ENCODE measurements at regions not wholly inside any gene's neighbourhood (a gene's known extent, or its start where the extent isn't known, plus 50 kb on each side); places are given as distances from the start of the nearest gene placed in this dataset.

DNA sequence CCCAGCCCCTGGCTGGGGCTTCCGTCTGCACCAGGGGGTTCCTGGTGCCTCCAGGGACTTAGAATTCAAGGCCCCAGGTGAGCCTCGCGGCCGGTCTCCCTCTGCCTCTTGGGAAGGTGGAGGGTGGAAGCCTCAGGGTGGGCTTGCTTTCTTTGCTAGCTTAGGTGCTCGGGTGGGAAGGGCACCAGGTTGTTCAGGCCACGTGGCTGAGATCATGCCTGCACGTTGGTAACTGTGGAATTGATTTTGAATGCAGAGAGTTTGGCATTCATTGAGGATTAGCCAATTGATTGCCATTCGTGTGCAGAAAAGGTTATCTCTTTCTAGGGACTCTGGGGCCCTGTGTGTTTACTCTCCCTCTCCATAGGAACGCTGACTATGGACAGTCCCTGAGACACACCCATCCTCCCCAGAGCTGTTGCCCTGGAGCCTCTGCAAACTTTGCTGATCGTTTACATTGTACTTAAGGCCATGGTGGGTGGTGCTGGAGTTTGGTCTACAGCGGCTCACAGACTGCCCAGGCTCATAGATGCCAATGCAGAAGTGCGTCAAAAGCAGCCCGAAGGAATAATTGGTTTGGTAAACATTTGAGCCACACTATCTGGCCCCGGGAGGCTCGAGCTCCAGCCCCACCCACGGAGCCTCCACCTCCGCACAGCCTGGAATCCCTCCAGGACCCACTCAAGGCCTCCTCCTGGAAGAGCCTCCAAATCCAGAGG, 1457.7 kb downstream of the BRD1 start:
- H3K27ac ChIP-seq: no peak overlapping the region
- H3K9me3 ChIP-seq: no peaks in the 10 kb centered on the region
- ATAC-seq (ENCODE audit: insufficient number of reproducible peaks, low FRiP score, low read depth): no peak
- no peaks in the 10 kb centered on the region for H3K36me3 ChIP-seq
- no peaks in the 10 kb centered on the region for H3K4me1 ChIP-seq (ENCODE audit: control insufficient read depth in 1 of 2, low read depth in 2 of 2)
- no peaks in the 10 kb centered on the region for H3K27me3 ChIP-seq (replicated peaks; ENCODE audit: insufficient read depth)
- TF ChIP-seq, protein P1, sequence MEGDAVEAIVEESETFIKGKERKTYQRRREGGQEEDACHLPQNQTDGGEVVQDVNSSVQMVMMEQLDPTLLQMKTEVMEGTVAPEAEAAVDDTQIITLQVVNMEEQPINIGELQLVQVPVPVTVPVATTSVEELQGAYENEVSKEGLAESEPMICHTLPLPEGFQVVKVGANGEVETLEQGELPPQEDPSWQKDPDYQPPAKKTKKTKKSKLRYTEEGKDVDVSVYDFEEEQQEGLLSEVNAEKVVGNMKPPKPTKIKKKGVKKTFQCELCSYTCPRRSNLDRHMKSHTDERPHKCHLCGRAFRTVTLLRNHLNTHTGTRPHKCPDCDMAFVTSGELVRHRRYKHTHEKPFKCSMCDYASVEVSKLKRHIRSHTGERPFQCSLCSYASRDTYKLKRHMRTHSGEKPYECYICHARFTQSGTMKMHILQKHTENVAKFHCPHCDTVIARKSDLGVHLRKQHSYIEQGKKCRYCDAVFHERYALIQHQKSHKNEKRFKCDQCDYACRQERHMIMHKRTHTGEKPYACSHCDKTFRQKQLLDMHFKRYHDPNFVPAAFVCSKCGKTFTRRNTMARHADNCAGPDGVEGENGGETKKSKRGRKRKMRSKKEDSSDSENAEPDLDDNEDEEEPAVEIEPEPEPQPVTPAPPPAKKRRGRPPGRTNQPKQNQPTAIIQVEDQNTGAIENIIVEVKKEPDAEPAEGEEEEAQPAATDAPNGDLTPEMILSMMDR (IDR thresholded peaks at IDR 0.05): no peak
- H3K4me3 ChIP-seq: no peak overlapping the region
- no peak for DNase-seq (ENCODE audit: low spot score)

- TF ChIP-seq, protein P1 (IDR thresholded peaks at IDR 0.05): no peak
- Histone ChIP-seq H3K27ac (no peak overlapping the region), H3K4me3 (no peak overlapping the region), H3K9me3 (no peaks in the 10 kb centered on the region), H3K4me1 (ENCODE audit: control insufficient read depth in 1 of 2, low read depth in 2 of 2) (no peaks in the 10 kb centered on the region), H3K36me3 (no peaks in the 10 kb centered on the region), H3K27me3 (replicated peaks; ENCODE audit: insufficient read depth) (no peaks in the 10 kb centered on the region)
- no peak for ATAC-seq (ENCODE audit: insufficient number of reproducible peaks, low FRiP score, low read depth)
- no peak for DNase-seq (ENCODE audit: low spot score)
Observed at GRCh38 chr22:48368975-48369525, 1458.6 kb downstream of the BRD1 start.

- no peak for ATAC-seq (ENCODE audit: insufficient number of reproducible peaks, low FRiP score, low read depth)
Observed at GRCh38 chr22:48367731-48368130, 1459.9 kb downstream of the BRD1 start.

DNA sequence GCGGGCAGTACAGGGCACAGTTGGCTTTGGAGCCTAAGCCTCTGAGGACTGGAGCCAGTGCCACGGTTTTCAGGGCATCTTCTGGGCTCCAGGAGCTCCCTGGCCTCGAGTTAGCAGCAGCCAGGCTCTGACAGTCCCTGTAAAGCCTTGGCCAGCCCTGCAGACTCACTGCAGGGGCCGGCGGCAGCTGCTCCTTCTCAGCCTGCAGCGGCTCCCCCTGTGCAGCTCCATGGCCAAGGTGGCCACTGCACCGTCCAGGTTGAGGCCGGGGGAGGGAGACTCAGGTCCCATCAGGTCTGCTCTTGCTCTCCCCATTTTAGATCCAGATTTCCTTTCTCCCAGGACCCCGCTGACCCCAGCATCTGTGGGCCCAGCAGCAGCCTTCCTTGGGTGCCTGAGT, 1461.1 kb downstream of the BRD1 start:
- H3K4me1 ChIP-seq (ENCODE audit: control insufficient read depth in 1 of 2, low read depth in 2 of 2): no peaks in the 10 kb centered on the region
- no peak for DNase-seq (ENCODE audit: low spot score)

More at GRCh38 chr22:48367731-48368130, 1459.9 kb downstream of the BRD1 start:
- H3K4me3 ChIP-seq: no peak overlapping the region
- no peak for DNase-seq (ENCODE audit: low spot score)
- H3K27ac ChIP-seq: no peak overlapping the region
- no peaks in the 10 kb centered on the region for H3K36me3 ChIP-seq
- TF ChIP-seq, protein P1 (IDR thresholded peaks at IDR 0.05): no peak
- no peaks in the 10 kb centered on the region for H3K4me1 ChIP-seq (ENCODE audit: control insufficient read depth in 1 of 2, low read depth in 2 of 2)
- H3K27me3 ChIP-seq (replicated peaks; ENCODE audit: insufficient read depth): no peaks in the 10 kb centered on the region
- no peaks in the 10 kb centered on the region for H3K9me3 ChIP-seq

GRCh38 chr22:48366056-48366455, 1461.6 kb downstream of the BRD1 start:
- TF ChIP-seq, protein P1 (IDR thresholded peaks at IDR 0.05): no peak
- H3K36me3 ChIP-seq: no peaks in the 10 kb centered on the region
- no peak for DNase-seq (ENCODE audit: low spot score)
- no peaks in the 10 kb centered on the region for H3K4me1 ChIP-seq (ENCODE audit: control insufficient read depth in 1 of 2, low read depth in 2 of 2)
- no peak for ATAC-seq (ENCODE audit: insufficient number of reproducible peaks, low FRiP score, low read depth)
- no peaks in the 10 kb centered on the region for H3K27me3 ChIP-seq (replicated peaks; ENCODE audit: insufficient read depth)
- no peak overlapping the region for H3K27ac ChIP-seq
- H3K4me3 ChIP-seq: no peak overlapping the region
- H3K9me3 ChIP-seq: no peaks in the 10 kb centered on the region

More for the DNA sequence above, 1461.1 kb downstream of the BRD1 start:
- Histone ChIP-seq H3K4me3 (no peak overlapping the region), H3K9me3 (no peaks in the 10 kb centered on the region), H3K27me3 (replicated peaks; ENCODE audit: insufficient read depth) (no peaks in the 10 kb centered on the region), H3K36me3 (no peaks in the 10 kb centered on the region), H3K27ac (no peak overlapping the region)
- TF ChIP-seq, protein P1 (IDR thresholded peaks at IDR 0.05): no peak
- ATAC-seq (ENCODE audit: insufficient number of reproducible peaks, low FRiP score, low read depth): no peak
